ENCODE measurements at regions not wholly inside any gene's neighbourhood (a gene's known extent, or its start where the extent isn't known, plus 50 kb on each side); places are given as distances from the start of the nearest gene placed in this dataset.

- no peaks in the 10 kb centered on the region for H3K27me3 Mint-ChIP-seq (ENCODE audit: insufficient read depth)
- H3K27ac Mint-ChIP-seq = no peak overlapping the region
- H3K4me3 Mint-ChIP-seq = no peak overlapping the region
- H3K36me3 Mint-ChIP-seq (ENCODE audit: low read depth) = no peaks in the 10 kb centered on the region; the same call in 1 of the 2 replicates
- no peaks in the 10 kb centered on the region for H3K4me1 Mint-ChIP-seq (ENCODE audit: low read depth)
- TF ChIP-seq, protein P1, sequence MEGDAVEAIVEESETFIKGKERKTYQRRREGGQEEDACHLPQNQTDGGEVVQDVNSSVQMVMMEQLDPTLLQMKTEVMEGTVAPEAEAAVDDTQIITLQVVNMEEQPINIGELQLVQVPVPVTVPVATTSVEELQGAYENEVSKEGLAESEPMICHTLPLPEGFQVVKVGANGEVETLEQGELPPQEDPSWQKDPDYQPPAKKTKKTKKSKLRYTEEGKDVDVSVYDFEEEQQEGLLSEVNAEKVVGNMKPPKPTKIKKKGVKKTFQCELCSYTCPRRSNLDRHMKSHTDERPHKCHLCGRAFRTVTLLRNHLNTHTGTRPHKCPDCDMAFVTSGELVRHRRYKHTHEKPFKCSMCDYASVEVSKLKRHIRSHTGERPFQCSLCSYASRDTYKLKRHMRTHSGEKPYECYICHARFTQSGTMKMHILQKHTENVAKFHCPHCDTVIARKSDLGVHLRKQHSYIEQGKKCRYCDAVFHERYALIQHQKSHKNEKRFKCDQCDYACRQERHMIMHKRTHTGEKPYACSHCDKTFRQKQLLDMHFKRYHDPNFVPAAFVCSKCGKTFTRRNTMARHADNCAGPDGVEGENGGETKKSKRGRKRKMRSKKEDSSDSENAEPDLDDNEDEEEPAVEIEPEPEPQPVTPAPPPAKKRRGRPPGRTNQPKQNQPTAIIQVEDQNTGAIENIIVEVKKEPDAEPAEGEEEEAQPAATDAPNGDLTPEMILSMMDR (IDR thresholded peaks at IDR 0.05) = no peak
- peaks cover 56% of the 10 kb centered on the region for H3K9me3 Mint-ChIP-seq
- no peak for DNase-seq
These were observed 380.9 kb upstream of the STXBP6 start for GRCh38 chr14:25430808-25431207.

DNA sequence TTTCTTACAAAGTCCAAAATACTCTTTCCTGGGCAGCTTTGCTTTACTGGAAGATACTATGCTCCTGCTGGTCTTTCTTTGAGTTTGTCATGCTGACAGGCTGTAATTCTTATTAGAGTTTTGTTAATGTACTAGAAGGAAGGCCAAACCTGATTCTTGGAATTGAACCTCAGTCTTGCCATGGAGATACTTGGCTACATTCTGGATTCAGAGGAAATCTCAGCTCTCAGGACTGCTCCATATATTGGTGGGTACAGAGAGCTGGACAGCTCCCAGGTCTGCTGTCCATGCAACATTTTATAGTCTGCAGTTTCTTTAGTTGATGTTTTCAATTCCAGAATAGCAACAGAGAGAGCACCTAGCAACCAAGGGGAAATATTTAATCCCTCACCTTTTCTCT lies 363.1 kb upstream of the STXBP6 start:
- Mint-ChIP-seq H3K27me3 (ENCODE audit: insufficient read depth) (no peaks in the 10 kb centered on the region; the same call in 1 of the 2 replicates), H3K4me3 (no peak overlapping the region), H3K4me1 (ENCODE audit: low read depth) (no peaks in the 10 kb centered on the region), H3K27ac (no peak overlapping the region), H3K9me3 (peaks cover 14% of the 10 kb centered on the region), H3K36me3 (ENCODE audit: low read depth) (no peaks in the 10 kb centered on the region)
- no peak for DNase-seq
- TF ChIP-seq, protein P1 (IDR thresholded peaks at IDR 0.05) = no peak

GRCh38 chr14:25411781-25412757 lies 362.1 kb upstream of the STXBP6 start:
- no peak overlapping the region for H3K4me3 Mint-ChIP-seq
- DNase-seq = no peak
- H3K27ac Mint-ChIP-seq = no peak overlapping the region
- H3K4me1 Mint-ChIP-seq (ENCODE audit: low read depth) = no peaks in the 10 kb centered on the region
- H3K9me3 Mint-ChIP-seq = peaks cover 15% of the 10 kb centered on the region
- no peaks in the 10 kb centered on the region for H3K36me3 Mint-ChIP-seq (ENCODE audit: low read depth)
- TF ChIP-seq, protein P1 (IDR thresholded peaks at IDR 0.05) = peak; percentile 69
- H3K27me3 Mint-ChIP-seq (ENCODE audit: insufficient read depth) = no peaks in the 10 kb centered on the region; the same call in 1 of the 2 replicates

DNA sequence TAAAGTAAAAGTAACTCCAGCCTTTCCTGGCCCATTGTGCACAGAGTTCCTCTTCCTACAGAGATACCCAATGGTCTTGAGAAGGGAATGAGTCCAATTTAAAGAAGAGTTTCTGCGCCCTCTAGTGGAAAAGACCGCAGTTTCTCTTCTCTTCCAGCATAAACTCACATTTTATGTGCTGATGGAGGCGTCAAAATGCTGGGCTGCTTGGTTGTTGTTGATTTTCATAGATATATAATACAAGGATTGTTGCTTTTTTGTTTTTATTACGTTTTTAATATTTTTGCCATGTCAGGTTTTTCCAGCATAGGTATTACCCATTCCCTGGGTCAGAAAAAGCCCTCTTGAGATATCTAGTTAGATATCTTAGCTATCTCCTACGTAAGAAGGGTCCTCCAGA lies 356.9 kb upstream of the STXBP6 start:
- H3K27me3 Mint-ChIP-seq (ENCODE audit: insufficient read depth) = no peaks in the 10 kb centered on the region; the same call in 1 of the 2 replicates
- TF ChIP-seq, protein P1 (IDR thresholded peaks at IDR 0.05) = peak; percentile 76
- H3K4me1 Mint-ChIP-seq (ENCODE audit: low read depth) = no peaks in the 10 kb centered on the region
- no peaks in the 10 kb centered on the region for H3K36me3 Mint-ChIP-seq (ENCODE audit: low read depth)
- no peak overlapping the region for H3K27ac Mint-ChIP-seq
- H3K9me3 Mint-ChIP-seq = peaks cover 4% of the 10 kb centered on the region
- peak; percentile 12 for DNase-seq
- H3K4me3 Mint-ChIP-seq = no peak overlapping the region

DNA sequence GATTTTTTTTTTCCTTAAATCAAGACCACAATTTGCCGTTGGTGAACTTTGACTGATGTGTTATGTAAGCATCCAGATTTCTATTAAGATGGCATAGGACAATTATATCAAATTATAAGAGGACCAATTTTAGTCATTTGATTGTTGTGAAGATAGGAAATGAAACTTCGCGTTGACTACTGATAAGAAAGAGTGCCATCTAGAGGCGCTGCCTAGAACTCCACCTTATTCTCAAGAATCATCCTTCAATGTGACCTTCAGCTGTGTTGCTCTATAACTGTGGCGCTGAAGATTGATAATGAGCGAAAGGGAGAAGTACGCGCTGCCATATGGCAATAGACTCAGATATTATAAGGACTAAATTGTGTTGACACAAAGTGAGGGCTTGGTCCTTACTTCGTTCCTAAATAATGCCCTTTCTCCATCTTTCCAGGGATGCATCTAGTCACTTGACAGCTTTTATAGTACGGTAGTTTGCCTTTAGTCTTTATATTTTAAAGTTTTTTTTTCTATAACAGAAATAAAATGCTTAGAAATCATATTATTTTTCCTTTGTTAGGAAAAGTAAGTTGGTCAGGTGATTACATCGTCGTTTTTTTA lies 350.8 kb upstream of the STXBP6 start:
- Mint-ChIP-seq H3K4me3 (no peak overlapping the region), H3K9me3 (no peaks in the 10 kb centered on the region)

More for the DNA sequence above, 350.8 kb upstream of the STXBP6 start:
- Mint-ChIP-seq H3K4me1 (ENCODE audit: low read depth) (no peaks in the 10 kb centered on the region), H3K27ac (no peak overlapping the region), H3K27me3 (ENCODE audit: insufficient read depth) (no peaks in the 10 kb centered on the region), H3K36me3 (ENCODE audit: low read depth) (no peaks in the 10 kb centered on the region)
- TF ChIP-seq, protein P1 (IDR thresholded peaks at IDR 0.05) = peak; percentile 87
- DNase-seq = peak; percentile 31

Data from HFFc6 (cell line).